CD4-positive, alpha-beta T cell treated with Interleukin-6 at 100 ng/mL for 8 hours (primary cell): ENCODE measurements at regions not wholly inside any gene's neighbourhood (a gene's known extent, or its start where the extent isn't known, plus 50 kb on each side); places are given as distances from the start of the nearest gene placed in this dataset.

Source experiments
- DNase-seq: peaks from one replicate; pipeline ENCODE4 v3.0.0-alpha.2; 2020; ENCODE audit warnings: mixed read lengths, low spot score

GRCh38 chr1:209400351-209401220 is 182.9 kb upstream of the CAMK1G start:
- DNase-seq: no peak

GRCh38 chr1:209402697-209403096 is 180.8 kb upstream of the CAMK1G start:
- no peak for DNase-seq

GRCh38 chr1:209403921-209404320 is 179.6 kb upstream of the CAMK1G start:
- DNase-seq: no peak

GRCh38 chr1:209404577-209404976 is 178.9 kb upstream of the CAMK1G start:
- no peak for DNase-seq

- no peak for DNase-seq
Measured at GRCh38 chr1:209405183-209405814, 178.2 kb upstream of the CAMK1G start.

GRCh38 chr1:209406168-209406567 is 177.3 kb upstream of the CAMK1G start:
- no peak for DNase-seq

- DNase-seq: no peak
Measured at GRCh38 chr1:209406595-209406994, 176.9 kb upstream of the CAMK1G start.

- DNase-seq: no peak
Measured at GRCh38 chr1:209409780-209410179, 173.7 kb upstream of the CAMK1G start.

- DNase-seq: no peak
Measured at GRCh38 chr1:209411491-209411929, 172.0 kb upstream of the CAMK1G start.

GRCh38 chr1:209412036-209412435 is 171.5 kb upstream of the CAMK1G start:
- DNase-seq: no peak

GRCh38 chr1:209412566-209412965 is 170.9 kb upstream of the CAMK1G start:
- DNase-seq: no peak

- no peak for DNase-seq
Measured at GRCh38 chr1:209413062-209413461, 170.5 kb upstream of the CAMK1G start.

- no peak for DNase-seq
Measured at GRCh38 chr1:209414803-209415329, 168.6 kb upstream of the CAMK1G start.

- no peak for DNase-seq
Measured at GRCh38 chr1:209416039-209416438, 167.5 kb upstream of the CAMK1G start.

- DNase-seq: no peak
Measured at GRCh38 chr1:209416716-209417115, 166.8 kb upstream of the CAMK1G start.

- no peak for DNase-seq
Measured at GRCh38 chr1:209417761-209418160, 165.8 kb upstream of the CAMK1G start.

GRCh38 chr1:209420276-209420675 is 163.2 kb upstream of the CAMK1G start:
- DNase-seq: no peak

- DNase-seq: no peak
Measured at GRCh38 chr1:209421186-209421585, 162.3 kb upstream of the CAMK1G start.

- DNase-seq: no peak
Measured at GRCh38 chr1:209421978-209422680, 161.4 kb upstream of the CAMK1G start.

- DNase-seq: no peak
Measured at GRCh38 chr1:209425959-209426358, 157.6 kb upstream of the CAMK1G start.

GRCh38 chr1:209427277-209427676 is 156.2 kb upstream of the CAMK1G start:
- DNase-seq: no peak

- DNase-seq: no peak
Measured at GRCh38 chr1:209427811-209428210, 155.7 kb upstream of the CAMK1G start.
